Thyroid gland (tissue), 4 donors: ENCODE measurements at regions not wholly inside any gene's neighbourhood (a gene's known extent, or its start where the extent isn't known, plus 50 kb on each side); places are given as distances from the start of the nearest gene placed in this dataset.

Experiments used
- DNase-seq, 2 donors: peaks; one replicate each; pipeline ENCODE4 v3.0.0-alpha.2; 2019
- H3K27ac ChIP-seq, 3 donors: fragments of 200-600 bp; sonication (generic); 1 replicate in 2 of 3; 2 replicates in 1 of 3; pipeline ENCODE4 v1.5.1; 2016 to 2019; ENCODE audit warnings: mild to moderate bottlenecking in 1 of 3, moderate library complexity in 1 of 3
- H3K27me3 ChIP-seq: fragments of 200-600 bp; sonication (generic); one replicate; pipeline ENCODE4 v1.5.1; 2019
- H3K36me3 ChIP-seq, 2 donors: fragments of 200-600 bp; sonication (generic); one replicate each; pipeline ENCODE4 v1.5.1; 2016 to 2019
- H3K4me1 ChIP-seq, 2 donors: fragments of 200-600 bp; sonication (generic); one replicate each; pipeline ENCODE4 v1.5.1; 2017 to 2019
- H3K4me3 ChIP-seq, 3 donors: fragments of 200-600 bp; sonication (generic); replicated peaks in 1 of 3; 1 replicate in 2 of 3; 2 replicates in 1 of 3; pipeline ENCODE4 v1.5.1; 2016; ENCODE audit warnings: mild to moderate bottlenecking in 1 of 3
- H3K9me3 ChIP-seq: fragments of 200-600 bp; sonication (generic); one replicate; pipeline ENCODE4 v1.5.1; 2017
- POLR2A ChIP-seq, 2 donors: fragments of 450-650 bp; IDR thresholded peaks; one replicate each; pipeline ENCODE4 v1.6.1; 2017; ENCODE audit warnings: antibody characterized with exemption in 2 of 2, mild to moderate bottlenecking in 2 of 2, moderate library complexity in 1 of 2
- WGBS, 2 donors: methylation state at CpG; one replicate each; pipeline ENCODE4 v1.1.5; 2017; 5-methylcytosine and 5-hydroxymethylcytosine counted together
- intact Hi-C: fragments of 100-400 bp; cut with DNase I; formaldehyde crosslinking; loops from one replicate; pipeline ENCODE4 v1.15.1; 2023
- TF ChIP-seq, protein P1 (sequence below), 6 experiments: fragments of 200-600 bp in 3 of 6; fragments of 450-650 bp in 3 of 6; sonication (generic) in 3 of 6; IDR thresholded peaks; one replicate each; pipeline ENCODE4 v1.5.1; 2016 to 2019; ENCODE audit warnings: antibody characterized with exemption in 6 of 6, mild to moderate bottlenecking in 2 of 6, inconsistent platforms in 1 of 6, moderate library complexity in 1 of 6

GRCh38 chr12:13794706-13795105 is 186.7 kb downstream of the GRIN2B start:
- Histone ChIP-seq H3K9me3 (no peaks in the 10 kb centered on the region), H3K36me3 (no peaks in the 10 kb centered on the region), H3K4me1 (no peaks in the 10 kb centered on the region), H3K27me3 (no peaks in the 10 kb centered on the region), H3K27ac (no peak overlapping the region), H3K4me3 (no peak overlapping the region)
- no peak for TF ChIP-seq POLR2A (IDR thresholded peaks at IDR 0.05)
- TF ChIP-seq, protein P1, sequence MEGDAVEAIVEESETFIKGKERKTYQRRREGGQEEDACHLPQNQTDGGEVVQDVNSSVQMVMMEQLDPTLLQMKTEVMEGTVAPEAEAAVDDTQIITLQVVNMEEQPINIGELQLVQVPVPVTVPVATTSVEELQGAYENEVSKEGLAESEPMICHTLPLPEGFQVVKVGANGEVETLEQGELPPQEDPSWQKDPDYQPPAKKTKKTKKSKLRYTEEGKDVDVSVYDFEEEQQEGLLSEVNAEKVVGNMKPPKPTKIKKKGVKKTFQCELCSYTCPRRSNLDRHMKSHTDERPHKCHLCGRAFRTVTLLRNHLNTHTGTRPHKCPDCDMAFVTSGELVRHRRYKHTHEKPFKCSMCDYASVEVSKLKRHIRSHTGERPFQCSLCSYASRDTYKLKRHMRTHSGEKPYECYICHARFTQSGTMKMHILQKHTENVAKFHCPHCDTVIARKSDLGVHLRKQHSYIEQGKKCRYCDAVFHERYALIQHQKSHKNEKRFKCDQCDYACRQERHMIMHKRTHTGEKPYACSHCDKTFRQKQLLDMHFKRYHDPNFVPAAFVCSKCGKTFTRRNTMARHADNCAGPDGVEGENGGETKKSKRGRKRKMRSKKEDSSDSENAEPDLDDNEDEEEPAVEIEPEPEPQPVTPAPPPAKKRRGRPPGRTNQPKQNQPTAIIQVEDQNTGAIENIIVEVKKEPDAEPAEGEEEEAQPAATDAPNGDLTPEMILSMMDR (IDR thresholded peaks at IDR 0.05) = no peak
- 90 to 97% methylated on average over 2 of the region's 2 CpGs for WGBS, 2 donors
- DNase-seq = no peak
- intact Hi-C loops = no loop called here

DNA sequence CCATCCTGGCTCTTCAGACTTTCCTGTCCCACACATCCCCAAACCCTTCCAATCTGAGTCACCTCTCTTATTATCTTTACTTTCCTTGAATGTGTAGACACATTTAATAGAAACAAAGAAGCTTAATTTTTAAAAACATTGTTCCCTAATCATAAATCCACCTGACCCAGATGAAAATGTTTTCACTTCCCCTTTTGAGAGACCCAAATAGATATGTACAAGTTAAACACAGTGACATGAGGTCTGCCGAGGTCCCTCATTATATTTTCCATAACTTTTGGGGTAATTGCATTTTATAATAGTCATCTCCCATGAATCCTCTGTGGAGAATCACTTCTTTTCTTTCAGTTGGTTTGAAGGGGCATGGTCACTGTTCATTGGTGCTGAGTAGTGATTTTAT is 191.1 kb downstream of the GRIN2B start:
- Histone ChIP-seq H3K36me3 (no peaks in the 10 kb centered on the region), H3K27me3 (no peaks in the 10 kb centered on the region), H3K9me3 (no peaks in the 10 kb centered on the region), H3K4me1 (no peaks in the 10 kb centered on the region), H3K27ac (no peak overlapping the region), H3K4me3 (no peak overlapping the region)
- WGBS, 2 donors = 80 to 82% methylated on average over 1 of the region's 1 CpG
- intact Hi-C loops = no loop called here
- no peak for DNase-seq
- TF ChIP-seq, protein P1 (IDR thresholded peaks at IDR 0.05) = no peak
- TF ChIP-seq POLR2A (IDR thresholded peaks at IDR 0.05) = no peak

DNA sequence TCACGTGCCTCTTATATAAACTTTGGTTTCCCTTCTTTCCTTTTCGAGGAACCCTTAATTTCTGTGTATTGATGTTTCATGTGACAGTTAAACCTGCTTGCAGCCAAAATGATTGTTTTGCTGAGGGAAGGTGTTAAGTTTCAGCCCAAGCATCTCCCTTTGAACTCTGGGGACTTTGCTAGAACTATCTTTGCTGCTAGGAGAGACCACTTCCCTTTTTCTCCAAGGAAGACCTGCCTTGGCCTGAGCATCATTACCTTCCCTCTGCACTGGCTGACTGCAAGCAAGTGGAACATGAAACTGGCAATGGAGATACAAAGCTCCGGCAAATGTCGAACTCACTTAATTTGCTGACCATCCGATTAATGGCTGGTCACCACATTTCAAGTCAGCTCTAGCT is 192.8 kb downstream of the GRIN2B start:
- intact Hi-C loops = no loop called here
- no peak for DNase-seq
- Histone ChIP-seq H3K27me3 (no peaks in the 10 kb centered on the region), H3K36me3 (no peaks in the 10 kb centered on the region), H3K9me3 (no peaks in the 10 kb centered on the region), H3K27ac (no peak overlapping the region), H3K4me1 (no peaks in the 10 kb centered on the region), H3K4me3 (no peak overlapping the region)
- WGBS, 2 donors = 55 to 60% methylated on average over 5 of the region's 5 CpGs
- TF ChIP-seq POLR2A (IDR thresholded peaks at IDR 0.05) = no peak
- TF ChIP-seq, protein P1 (IDR thresholded peaks at IDR 0.05) = no peak

GRCh38 chr12:13786646-13787045 is 194.8 kb downstream of the GRIN2B start:
- H3K36me3 ChIP-seq = no peaks in the 10 kb centered on the region
- no peaks in the 10 kb centered on the region for H3K27me3 ChIP-seq
- no peak for DNase-seq
- TF ChIP-seq POLR2A (IDR thresholded peaks at IDR 0.05) = no peak
- TF ChIP-seq, protein P1 (IDR thresholded peaks at IDR 0.05) = no peak
- no peaks in the 10 kb centered on the region for H3K9me3 ChIP-seq
- no peak overlapping the region for H3K4me3 ChIP-seq
- no peak overlapping the region for H3K27ac ChIP-seq
- H3K4me1 ChIP-seq = no peaks in the 10 kb centered on the region
- WGBS, 2 donors = 58 to 61% methylated on average over 5 of the region's 5 CpGs
- intact Hi-C loops = no loop called here

DNA sequence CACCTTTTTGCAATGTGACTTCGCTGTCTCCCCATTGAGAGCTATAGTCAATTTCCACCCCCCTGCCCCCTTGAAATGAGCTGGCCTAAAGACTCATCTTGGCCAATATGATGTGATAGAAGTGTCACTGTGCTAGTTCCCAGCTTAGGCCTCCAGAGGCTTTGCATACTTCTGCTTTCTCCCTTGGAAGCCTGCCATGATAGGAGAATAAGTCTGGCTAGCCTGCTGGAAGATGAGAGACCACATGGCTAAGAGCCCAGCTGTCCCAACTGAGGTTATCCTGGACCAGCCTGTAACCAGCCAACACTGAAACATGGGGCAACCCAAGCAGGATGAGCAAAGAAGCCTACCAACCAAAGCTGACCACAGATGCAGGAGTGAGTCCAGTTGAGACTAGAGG is 196.9 kb downstream of the GRIN2B start:
- H3K9me3 ChIP-seq = no peaks in the 10 kb centered on the region
- TF ChIP-seq, protein P1 (IDR thresholded peaks at IDR 0.05) = no peak
- TF ChIP-seq POLR2A (IDR thresholded peaks at IDR 0.05) = no peak
- H3K27me3 ChIP-seq = no peaks in the 10 kb centered on the region
- intact Hi-C loops = no loop called here
- no peak for DNase-seq
- H3K4me1 ChIP-seq = no peaks in the 10 kb centered on the region
- H3K36me3 ChIP-seq = no peaks in the 10 kb centered on the region
- WGBS, 2 donors = 89 to 93% methylated on average over 1 of the region's 1 CpG
- H3K27ac ChIP-seq = no peak overlapping the region
- H3K4me3 ChIP-seq = no peak overlapping the region
